Endodermal cell (in vitro differentiated cells): ENCODE measurements at regions not wholly inside any gene's neighbourhood (a gene's known extent, or its start where the extent isn't known, plus 50 kb on each side); places are given as distances from the start of the nearest gene placed in this dataset.
A peak's percentile ranks its signal among the peaks of the same experiment; 100 is the strongest.

Experiments
- DNase-seq: peaks from one replicate; pipeline ENCODE4 v3.0.0-alpha.2; 2017
- H3K27ac ChIP-seq: 2 replicates; pipeline ENCODE4 v1.5.1; 2013; ENCODE audit warnings: mild to moderate bottlenecking, low read depth, low read length, moderate library complexity
- H3K27me3 ChIP-seq: 2 replicates; pipeline ENCODE4 v1.6.1; 2013; ENCODE audit warnings: mild to moderate bottlenecking, low read length, moderate library complexity; ENCODE audit not compliant: insufficient read depth, control insufficient read depth, poor library complexity, severe bottlenecking
- H3K36me3 ChIP-seq: 2 replicates; pipeline ENCODE4 v1.7.0; 2013; ENCODE audit warnings: mild to moderate bottlenecking, low read length, moderate library complexity; ENCODE audit not compliant: control insufficient read depth, insufficient read depth
- H3K4me1 ChIP-seq: one replicate; pipeline ENCODE4 v1.7.0; 2013; ENCODE audit warnings: low read length; ENCODE audit not compliant: control insufficient read depth, insufficient read depth
- H3K4me3 ChIP-seq: 2 replicates; pipeline ENCODE4 v1.5.1; 2013; ENCODE audit warnings: mild to moderate bottlenecking, low read length, moderate library complexity
- H3K9ac ChIP-seq: 2 replicates; pipeline ENCODE4 v1.6.1; 2013; ENCODE audit warnings: mild to moderate bottlenecking, low read length, moderate library complexity; ENCODE audit not compliant: poor library complexity, severe bottlenecking; ENCODE audit errors: extremely low read depth
- H3K9me3 ChIP-seq: 2 replicates; pipeline ENCODE4 v1.6.1; 2013; ENCODE audit warnings: mild to moderate bottlenecking, low read length, moderate library complexity; ENCODE audit not compliant: control insufficient read depth
- H3K27ac Mint-ChIP-seq: 2 replicates; pipeline ENCODE4 v1.8.0; 2020; ENCODE audit warnings: mixed read lengths
- H3K27me3 Mint-ChIP-seq: 2 replicates; pipeline ENCODE4 v1.8.0; 2021; ENCODE audit warnings: mild to moderate bottlenecking, mixed read lengths; ENCODE audit not compliant: insufficient read depth
- H3K36me3 Mint-ChIP-seq: 2 replicates; pipeline ENCODE4 v1.8.0; 2020; ENCODE audit warnings: low read depth, mixed read lengths
- H3K4me1 Mint-ChIP-seq: 2 replicates; pipeline ENCODE4 v1.8.0; 2020; ENCODE audit warnings: mixed read lengths
- H3K4me3 Mint-ChIP-seq: 2 replicates; pipeline ENCODE4 v1.8.0; 2020; ENCODE audit warnings: mild to moderate bottlenecking, moderate library complexity, mixed read lengths
- H3K9me3 Mint-ChIP-seq: 2 replicates; pipeline ENCODE4 v1.8.0; 2020; ENCODE audit warnings: mild to moderate bottlenecking, mixed read lengths
- whole genome bisulfite sequencing, 2 experiments: methylation state at CpG; one replicate each; pipeline versions ENCODE4 v1.1.5 to v1.1.7; 2013; ENCODE audit warnings: missing lambda C conversion rate in 2 of 2, mixed read lengths in 1 of 2; ENCODE audit not compliant: insufficient coverage in 1 of 2, insufficient read length in 1 of 2; 5-methylcytosine and 5-hydroxymethylcytosine counted together
- TF ChIP-seq, protein P1 (sequence below): fragments of 200-600 bp; sonication (generic); conservative IDR thresholded peaks from 2 replicates; pipeline ENCODE4 v1.5.0; 2021; ENCODE audit warnings: antibody characterized with exemption, mild to moderate bottlenecking

DNA sequence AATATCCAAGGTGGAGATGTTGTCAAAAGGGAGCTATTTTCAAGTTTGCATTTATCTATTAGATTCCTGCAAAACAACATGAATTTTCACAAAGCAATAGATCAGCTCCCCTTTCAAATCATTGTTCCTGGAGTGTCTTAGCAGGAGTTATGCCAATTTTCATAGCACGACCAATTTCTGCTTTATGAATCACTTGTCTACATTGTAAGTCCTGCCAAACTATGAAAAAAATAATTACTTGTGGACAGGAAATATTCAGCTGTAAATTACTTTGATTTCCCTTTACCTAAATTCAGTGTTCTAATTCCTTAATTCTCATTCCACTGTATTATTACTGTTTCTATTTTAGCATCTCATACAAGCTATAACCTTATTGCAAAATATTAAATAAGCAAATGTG, 1289.6 kb downstream of the NSUN3 start:
- no peak overlapping the region for H3K4me3 Mint-ChIP-seq
- no peak overlapping the region for H3K27ac Mint-ChIP-seq
- Histone ChIP-seq H3K4me1 (no peaks in the 10 kb centered on the region), H3K4me3 (no peak overlapping the region), H3K9me3 (no peaks in the 10 kb centered on the region), H3K27me3 (no peaks in the 10 kb centered on the region), H3K36me3 (no peaks in the 10 kb centered on the region), H3K27ac (no peak overlapping the region), H3K9ac (no peak overlapping the region)
- TF ChIP-seq, protein P1, sequence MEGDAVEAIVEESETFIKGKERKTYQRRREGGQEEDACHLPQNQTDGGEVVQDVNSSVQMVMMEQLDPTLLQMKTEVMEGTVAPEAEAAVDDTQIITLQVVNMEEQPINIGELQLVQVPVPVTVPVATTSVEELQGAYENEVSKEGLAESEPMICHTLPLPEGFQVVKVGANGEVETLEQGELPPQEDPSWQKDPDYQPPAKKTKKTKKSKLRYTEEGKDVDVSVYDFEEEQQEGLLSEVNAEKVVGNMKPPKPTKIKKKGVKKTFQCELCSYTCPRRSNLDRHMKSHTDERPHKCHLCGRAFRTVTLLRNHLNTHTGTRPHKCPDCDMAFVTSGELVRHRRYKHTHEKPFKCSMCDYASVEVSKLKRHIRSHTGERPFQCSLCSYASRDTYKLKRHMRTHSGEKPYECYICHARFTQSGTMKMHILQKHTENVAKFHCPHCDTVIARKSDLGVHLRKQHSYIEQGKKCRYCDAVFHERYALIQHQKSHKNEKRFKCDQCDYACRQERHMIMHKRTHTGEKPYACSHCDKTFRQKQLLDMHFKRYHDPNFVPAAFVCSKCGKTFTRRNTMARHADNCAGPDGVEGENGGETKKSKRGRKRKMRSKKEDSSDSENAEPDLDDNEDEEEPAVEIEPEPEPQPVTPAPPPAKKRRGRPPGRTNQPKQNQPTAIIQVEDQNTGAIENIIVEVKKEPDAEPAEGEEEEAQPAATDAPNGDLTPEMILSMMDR = no peak
- no peaks in the 10 kb centered on the region for H3K27me3 Mint-ChIP-seq
- peaks cover 11% of the 10 kb centered on the region for H3K4me1 Mint-ChIP-seq
- DNase-seq = no peak
- WGBS, 2 experiments = 100% methylated on average over 1 of the region's 1 CpG; no CpG with 5 or more reads in 1 of the 2 experiments
- H3K9me3 Mint-ChIP-seq = no peaks in the 10 kb centered on the region
- H3K36me3 Mint-ChIP-seq = peaks cover 2% of the 10 kb centered on the region

- Histone ChIP-seq H3K9me3 (no peaks in the 10 kb centered on the region), H3K36me3 (no peaks in the 10 kb centered on the region), H3K4me1 (no peaks in the 10 kb centered on the region), H3K27me3 (no peaks in the 10 kb centered on the region), H3K9ac (no peak overlapping the region), H3K27ac (no peak overlapping the region), H3K4me3 (no peak overlapping the region)
- DNase-seq = no peak
- no peaks in the 10 kb centered on the region for H3K36me3 Mint-ChIP-seq
- peaks cover 5% of the 10 kb centered on the region for H3K4me1 Mint-ChIP-seq
- WGBS, 2 experiments = 55 to 64% methylated on average over 2 of the region's 2 CpGs
- TF ChIP-seq, protein P1 = no peak
- H3K27ac Mint-ChIP-seq = no peak overlapping the region
- no peaks in the 10 kb centered on the region for H3K9me3 Mint-ChIP-seq
- H3K27me3 Mint-ChIP-seq = no peaks in the 10 kb centered on the region
- no peak overlapping the region for H3K4me3 Mint-ChIP-seq
Observed at GRCh38 chr3:95354489-95354888, 1291.6 kb downstream of the NSUN3 start.

DNA sequence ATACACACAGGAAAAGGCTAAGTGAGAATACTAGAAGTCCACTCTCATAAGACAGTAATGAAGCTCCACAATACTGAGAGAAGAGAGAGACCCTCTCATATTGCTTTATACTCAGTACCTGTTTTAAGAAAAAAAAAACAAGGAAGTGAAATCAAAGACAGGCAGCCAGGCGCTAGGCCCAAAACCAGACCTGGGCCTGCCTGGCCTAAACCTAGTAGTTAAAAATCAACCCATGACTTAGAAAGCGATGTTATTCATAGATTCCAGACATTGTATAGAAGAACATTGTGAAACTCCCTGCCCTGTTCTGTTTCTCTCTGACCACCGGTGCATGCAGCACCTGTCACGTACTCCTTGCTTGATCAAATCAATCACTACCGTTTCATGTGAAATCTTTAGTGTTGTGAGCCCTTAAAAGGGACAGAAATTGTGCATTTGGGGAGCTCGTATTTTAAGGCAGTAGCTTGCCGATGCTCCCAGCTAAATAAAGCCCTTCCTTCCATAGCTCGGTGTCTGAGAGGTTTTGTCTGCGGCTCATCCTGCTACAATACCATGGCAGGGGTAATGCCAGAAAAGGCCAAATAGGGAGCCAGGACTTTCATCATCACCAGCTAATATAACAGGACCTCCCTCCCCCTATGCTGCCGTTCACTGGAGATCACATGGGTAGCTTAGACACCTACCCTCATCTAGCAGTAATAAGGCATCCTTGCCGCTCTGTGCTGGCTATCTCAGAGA, 1294.1 kb downstream of the NSUN3 start:
- Histone ChIP-seq H3K9ac (no peak overlapping the region), H3K4me1 (no peaks in the 10 kb centered on the region), H3K4me3 (no peak overlapping the region), H3K36me3 (no peaks in the 10 kb centered on the region), H3K27ac (peak overlapping the region; percentile 16), H3K9me3 (no peaks in the 10 kb centered on the region), H3K27me3 (no peaks in the 10 kb centered on the region)
- peaks cover 5% of the 10 kb centered on the region for H3K4me1 Mint-ChIP-seq
- WGBS, 2 experiments = 94% methylated on average over 9 to 11 of the region's 11 CpGs
- no peaks in the 10 kb centered on the region for H3K36me3 Mint-ChIP-seq
- peak; percentile 34 for DNase-seq
- TF ChIP-seq, protein P1 = no peak
- H3K27me3 Mint-ChIP-seq = no peaks in the 10 kb centered on the region
- H3K9me3 Mint-ChIP-seq = no peaks in the 10 kb centered on the region
- no peak overlapping the region for H3K27ac Mint-ChIP-seq
- H3K4me3 Mint-ChIP-seq = no peak overlapping the region
